Nephron progenitor cell (in vitro differentiated cells): ENCODE measurements at regions not wholly inside any gene's neighbourhood (a gene's known extent, or its start where the extent isn't known, plus 50 kb on each side); places are given as distances from the start of the nearest gene placed in this dataset.

Source experiments
- DNase-seq: peaks from one replicate; pipeline ENCODE4 v3.0.0; 2021
- H3K27ac Mint-ChIP-seq: 2 replicates; pipeline ENCODE4 v1.8.0; 2021; ENCODE audit warnings: mild to moderate bottlenecking, moderate library complexity, mixed read lengths
- H3K27me3 Mint-ChIP-seq: 2 replicates; pipeline ENCODE4 v1.8.0; 2021; ENCODE audit warnings: mild to moderate bottlenecking, low read depth, mixed read lengths; ENCODE audit not compliant: poor library complexity
- H3K36me3 Mint-ChIP-seq: 2 replicates; pipeline ENCODE4 v1.8.0; 2021; ENCODE audit warnings: low read depth, mixed read lengths
- H3K4me1 Mint-ChIP-seq: 2 replicates; pipeline ENCODE4 v1.8.0; 2021; ENCODE audit warnings: mixed read lengths
- H3K4me3 Mint-ChIP-seq: 2 replicates; pipeline ENCODE4 v1.8.0; 2021; ENCODE audit warnings: mild to moderate bottlenecking, moderate library complexity, mixed read lengths
- H3K9me3 Mint-ChIP-seq: 2 replicates; pipeline ENCODE4 v1.8.0; 2021; ENCODE audit warnings: mild to moderate bottlenecking, moderate library complexity, mixed read lengths
- TF ChIP-seq, protein P1 (sequence below): fragments of 200-600 bp; sonication (generic); IDR thresholded peaks from 2 replicates; pipeline ENCODE4 v1.5.0; 2021; ENCODE audit warnings: antibody characterized with exemption

DNA sequence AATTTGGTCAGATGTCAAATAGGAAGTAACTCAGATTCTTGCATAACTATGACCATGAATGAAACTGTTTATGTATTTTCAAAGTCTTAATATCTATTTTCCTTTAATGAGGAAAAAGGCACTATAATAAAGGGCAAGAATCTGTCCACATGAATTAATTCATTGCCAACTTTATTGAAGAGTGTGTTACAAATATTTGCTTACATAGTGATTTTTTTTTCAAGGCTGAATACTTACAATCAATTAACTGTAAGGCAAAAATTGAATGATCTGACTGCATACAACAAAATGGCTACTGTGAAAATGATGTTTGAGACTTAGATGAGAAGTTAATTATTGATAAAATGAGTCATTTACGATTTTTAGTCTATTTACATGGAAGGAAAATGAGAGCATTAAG is 475.0 kb downstream of the DNAJB9 start:
- TF ChIP-seq, protein P1, sequence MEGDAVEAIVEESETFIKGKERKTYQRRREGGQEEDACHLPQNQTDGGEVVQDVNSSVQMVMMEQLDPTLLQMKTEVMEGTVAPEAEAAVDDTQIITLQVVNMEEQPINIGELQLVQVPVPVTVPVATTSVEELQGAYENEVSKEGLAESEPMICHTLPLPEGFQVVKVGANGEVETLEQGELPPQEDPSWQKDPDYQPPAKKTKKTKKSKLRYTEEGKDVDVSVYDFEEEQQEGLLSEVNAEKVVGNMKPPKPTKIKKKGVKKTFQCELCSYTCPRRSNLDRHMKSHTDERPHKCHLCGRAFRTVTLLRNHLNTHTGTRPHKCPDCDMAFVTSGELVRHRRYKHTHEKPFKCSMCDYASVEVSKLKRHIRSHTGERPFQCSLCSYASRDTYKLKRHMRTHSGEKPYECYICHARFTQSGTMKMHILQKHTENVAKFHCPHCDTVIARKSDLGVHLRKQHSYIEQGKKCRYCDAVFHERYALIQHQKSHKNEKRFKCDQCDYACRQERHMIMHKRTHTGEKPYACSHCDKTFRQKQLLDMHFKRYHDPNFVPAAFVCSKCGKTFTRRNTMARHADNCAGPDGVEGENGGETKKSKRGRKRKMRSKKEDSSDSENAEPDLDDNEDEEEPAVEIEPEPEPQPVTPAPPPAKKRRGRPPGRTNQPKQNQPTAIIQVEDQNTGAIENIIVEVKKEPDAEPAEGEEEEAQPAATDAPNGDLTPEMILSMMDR: no peak
- peaks cover 10% of the 10 kb centered on the region for H3K9me3 Mint-ChIP-seq
- DNase-seq: no peak
- H3K4me3 Mint-ChIP-seq: no peak overlapping the region
- no peaks in the 10 kb centered on the region for H3K4me1 Mint-ChIP-seq
- peaks cover 5% of the 10 kb centered on the region for H3K27me3 Mint-ChIP-seq
- no peaks in the 10 kb centered on the region for H3K36me3 Mint-ChIP-seq
- no peak overlapping the region for H3K27ac Mint-ChIP-seq

DNA sequence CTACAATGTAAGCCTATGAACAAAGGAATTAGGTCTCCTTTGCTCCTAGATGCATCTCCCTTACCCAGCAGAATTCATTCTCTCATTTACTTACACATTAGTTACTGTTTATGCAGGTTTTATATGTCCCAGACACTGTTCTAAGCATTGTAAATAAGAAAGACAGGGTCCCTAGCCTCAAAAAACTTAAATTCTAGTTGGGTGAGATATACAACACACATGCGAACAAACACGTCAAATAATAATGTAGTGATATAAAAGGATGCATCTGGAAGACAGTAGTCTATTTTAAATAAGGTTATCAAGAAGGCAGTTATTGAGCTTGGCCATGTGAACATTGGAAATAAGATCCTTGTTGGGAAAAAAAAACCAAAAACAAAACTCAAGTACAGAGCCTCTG is 479.7 kb downstream of the DNAJB9 start:
- Mint-ChIP-seq H3K27me3 (peaks cover 5% of the 10 kb centered on the region), H3K9me3 (no peaks in the 10 kb centered on the region)
- no peak for DNase-seq

DNA sequence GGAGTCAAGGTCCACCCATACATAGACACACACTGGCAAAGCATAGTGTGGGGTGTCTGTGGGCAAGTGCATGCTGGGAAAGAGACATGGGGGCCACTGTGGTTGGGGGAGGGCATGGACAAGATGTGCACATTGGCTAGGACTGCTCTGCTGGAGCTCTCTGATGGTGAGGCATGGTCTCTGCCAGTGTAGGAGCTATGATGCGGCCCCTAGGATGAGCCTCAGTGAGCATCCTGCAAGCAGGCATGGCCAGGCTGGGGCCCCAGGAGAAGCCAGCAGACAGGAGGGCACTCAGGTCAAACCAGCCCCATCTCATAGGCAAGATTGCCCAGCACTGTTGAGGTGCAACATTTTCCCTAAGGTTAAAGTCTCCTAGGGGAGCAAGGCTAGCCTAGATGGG is 489.4 kb downstream of the DNAJB9 start:
- Mint-ChIP-seq H3K27ac (no peak overlapping the region), H3K4me3 (no peak overlapping the region), H3K36me3 (no peaks in the 10 kb centered on the region), H3K27me3 (no peaks in the 10 kb centered on the region), H3K9me3 (no peaks in the 10 kb centered on the region), H3K4me1 (no peaks in the 10 kb centered on the region)
- no peak for DNase-seq
- TF ChIP-seq, protein P1: no peak

More for the DNA sequence above, 479.7 kb downstream of the DNAJB9 start:
- Mint-ChIP-seq H3K36me3 (no peaks in the 10 kb centered on the region), H3K4me3 (no peak overlapping the region), H3K4me1 (no peaks in the 10 kb centered on the region), H3K27ac (no peak overlapping the region)
- TF ChIP-seq, protein P1: no peak

DNA sequence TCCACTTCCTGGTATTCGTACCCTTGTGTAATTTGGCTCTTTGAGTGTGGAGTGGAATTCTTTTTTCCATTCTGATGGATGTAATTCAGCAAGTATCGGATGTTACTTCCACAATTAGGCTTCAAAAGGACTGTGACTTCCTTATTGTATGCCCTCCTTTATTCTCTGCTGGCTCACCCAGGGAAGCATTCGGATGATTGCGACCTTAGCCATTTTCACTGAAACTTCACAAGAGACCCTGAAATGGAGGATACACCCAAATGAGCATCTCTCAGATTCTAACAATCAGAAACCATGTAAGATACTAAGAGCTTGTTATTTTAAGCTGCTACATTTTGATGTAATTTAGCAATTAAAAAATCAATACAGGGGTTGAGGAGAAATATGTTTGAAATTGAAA is 493.1 kb downstream of the DNAJB9 start:
- Mint-ChIP-seq H3K9me3 (no peaks in the 10 kb centered on the region), H3K4me3 (no peak overlapping the region), H3K4me1 (no peaks in the 10 kb centered on the region), H3K27me3 (no peaks in the 10 kb centered on the region), H3K27ac (no peak overlapping the region), H3K36me3 (no peaks in the 10 kb centered on the region)
- TF ChIP-seq, protein P1: no peak
- DNase-seq: no peak

DNA sequence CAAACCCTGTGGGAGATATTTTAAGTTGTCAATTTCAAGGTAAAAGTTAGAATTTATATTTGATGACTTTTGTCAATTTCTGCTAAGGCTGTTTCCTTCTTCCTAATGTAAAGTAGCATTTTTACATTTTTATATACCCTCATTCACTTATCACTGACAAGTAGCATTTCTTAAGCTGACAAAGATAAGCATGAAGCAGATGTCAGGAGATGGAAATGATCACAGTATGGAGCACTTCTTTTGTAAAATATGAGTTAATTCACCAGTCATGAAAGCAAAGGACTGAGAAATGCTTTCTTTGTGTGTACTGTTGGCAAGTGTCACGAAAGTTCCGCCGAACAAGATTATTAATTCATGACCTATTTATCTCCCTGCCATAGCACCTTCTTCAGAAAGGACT is 503.9 kb downstream of the DNAJB9 start:
- Mint-ChIP-seq H3K4me1 (no peaks in the 10 kb centered on the region), H3K27me3 (no peaks in the 10 kb centered on the region), H3K27ac (no peak overlapping the region), H3K9me3 (no peaks in the 10 kb centered on the region), H3K36me3 (no peaks in the 10 kb centered on the region), H3K4me3 (no peak overlapping the region)
- DNase-seq: no peak
- TF ChIP-seq, protein P1: no peak

DNA sequence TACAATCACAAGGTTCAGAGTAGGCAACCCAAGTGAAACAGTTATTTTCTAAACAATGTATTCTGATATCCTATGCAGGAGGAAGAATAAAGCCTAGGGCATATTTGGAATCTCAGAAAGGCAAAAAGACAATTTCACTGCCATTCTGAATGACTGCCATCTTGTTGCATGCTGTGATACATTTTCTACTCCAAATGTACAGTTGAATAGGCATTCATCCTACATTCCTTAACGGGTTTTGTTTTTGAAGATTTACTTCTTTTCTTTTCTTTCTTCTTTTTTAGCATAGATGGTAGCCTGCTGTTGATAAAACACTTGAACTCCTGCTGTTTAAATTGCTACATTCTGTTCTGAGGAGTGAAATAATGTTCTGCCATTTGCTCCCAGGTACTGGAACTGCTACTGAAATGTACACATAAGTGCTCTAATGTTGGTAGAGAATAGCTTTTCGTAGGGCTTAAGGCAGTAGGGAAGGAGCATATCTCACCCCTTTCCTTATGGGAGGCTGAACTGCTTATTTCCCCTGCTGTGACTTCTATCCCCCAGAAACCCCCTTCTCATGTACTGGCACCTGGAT is 506.8 kb downstream of the DNAJB9 start:
- Mint-ChIP-seq H3K9me3 (no peaks in the 10 kb centered on the region), H3K27ac (no peak overlapping the region), H3K27me3 (no peaks in the 10 kb centered on the region), H3K4me3 (no peak overlapping the region), H3K36me3 (no peaks in the 10 kb centered on the region), H3K4me1 (no peaks in the 10 kb centered on the region)
- no peak for DNase-seq
- TF ChIP-seq, protein P1: no peak
